ENCODE measurements at regions not wholly inside any gene's neighbourhood (a gene's known extent, or its start where the extent isn't known, plus 50 kb on each side); places are given as distances from the start of the nearest gene placed in this dataset.

DNA sequence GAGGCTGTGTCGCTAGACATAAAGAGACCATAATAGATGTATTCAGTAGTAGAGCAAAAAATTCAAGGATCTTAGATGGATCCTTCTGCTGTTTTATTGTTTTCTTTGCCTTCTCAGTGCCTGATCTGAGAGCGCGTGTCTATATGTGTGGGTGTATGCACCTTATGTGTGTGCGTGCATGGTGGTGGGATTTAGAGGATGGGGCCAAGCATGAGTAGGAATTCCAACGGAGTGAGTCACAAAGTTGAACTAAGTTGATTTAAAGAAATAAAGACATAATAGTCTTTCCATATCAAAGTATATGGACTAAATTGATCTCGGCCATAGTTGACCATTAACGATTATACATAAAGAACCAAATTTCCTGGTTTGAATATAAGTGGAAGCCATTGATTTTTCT, 178.7 kb downstream of the CYYR1 start:
- TF ChIP-seq CTCF (conservative IDR thresholded peaks at IDR 0.05; ENCODE audit: low read length) (no peak), EZH2phosphoT487 (IDR thresholded peaks at IDR 0.05; ENCODE audit: borderline replicate concordance, low read depth, low read length) (no peak)
